22Rv1 (cell line): ENCODE measurements at regions not wholly inside any gene's neighbourhood (a gene's known extent, or its start where the extent isn't known, plus 50 kb on each side); places are given as distances from the start of the nearest gene placed in this dataset.

Experiments
- CTCF ChIP-seq: fragments of 450-650 bp; IDR thresholded peaks from 2 replicates; pipeline ENCODE4 v1.5.1; 2017; ENCODE audit warnings: mild to moderate bottlenecking
- ZFX ChIP-seq: fragments of 450-650 bp; IDR thresholded peaks from 2 replicates; pipeline ENCODE4 v1.6.1; 2017; ENCODE audit warnings: antibody characterized with exemption, borderline replicate concordance

GRCh38 chr12:39102474-39103209 is 197.3 kb upstream of the CPNE8 start:
- TF ChIP-seq CTCF, result no peak
- no peak for TF ChIP-seq ZFX
